GM18498 (cell line): ENCODE measurements at regions not wholly inside any gene's neighbourhood (a gene's known extent, or its start where the extent isn't known, plus 50 kb on each side); places are given as distances from the start of the nearest gene placed in this dataset.
A peak's percentile ranks its signal among the peaks of the same experiment; 100 is the strongest.

Experiments
- ATAC-seq: cut with Tn5 transposase; IDR thresholded peaks from one replicate; pipeline ENCODE4 v1.9.1; 2021; ENCODE audit warnings: mild to moderate bottlenecking, moderate library complexity; ENCODE audit not compliant: unreplicated experiment

- no peak for ATAC-seq
These were observed 199.6 kb upstream of the RGMB start for GRCh38 chr5:98573834-98574320.

- no peak for ATAC-seq
These were observed 197.2 kb upstream of the RGMB start for GRCh38 chr5:98576275-98576674.

GRCh38 chr5:98578438-98578837 lies 195.0 kb upstream of the RGMB start:
- no peak for ATAC-seq

GRCh38 chr5:98581112-98581997 lies 192.1 kb upstream of the RGMB start:
- no peak for ATAC-seq

- ATAC-seq: no peak
These were observed 189.9 kb upstream of the RGMB start for GRCh38 chr5:98583586-98583985.

- ATAC-seq: no peak
These were observed 187.7 kb upstream of the RGMB start for GRCh38 chr5:98585661-98586310.

GRCh38 chr5:98586581-98586980 lies 186.9 kb upstream of the RGMB start:
- ATAC-seq: no peak

- ATAC-seq: no peak
These were observed 186.3 kb upstream of the RGMB start for GRCh38 chr5:98587166-98587565.

GRCh38 chr5:98588215-98588614 lies 185.2 kb upstream of the RGMB start:
- ATAC-seq: no peak

- ATAC-seq: no peak
These were observed 180.0 kb upstream of the RGMB start for GRCh38 chr5:98593418-98593817.

- ATAC-seq: no peak
These were observed 179.4 kb upstream of the RGMB start for GRCh38 chr5:98594098-98594497.

GRCh38 chr5:98599016-98599415 lies 174.4 kb upstream of the RGMB start:
- ATAC-seq: no peak

- ATAC-seq: peak; percentile 46
These were observed 170.8 kb upstream of the RGMB start for GRCh38 chr5:98602534-98603112.

- ATAC-seq: no peak
These were observed 170.0 kb upstream of the RGMB start for GRCh38 chr5:98603456-98603855.

- ATAC-seq: no peak
These were observed 169.2 kb upstream of the RGMB start for GRCh38 chr5:98604301-98604700.

- no peak for ATAC-seq
These were observed 168.6 kb upstream of the RGMB start for GRCh38 chr5:98604721-98605425.

- ATAC-seq: no peak
These were observed 168.0 kb upstream of the RGMB start for GRCh38 chr5:98605426-98605825.

GRCh38 chr5:98606961-98607360 lies 166.5 kb upstream of the RGMB start:
- ATAC-seq: no peak

- ATAC-seq: no peak
These were observed 165.4 kb upstream of the RGMB start for GRCh38 chr5:98608052-98608451.

GRCh38 chr5:98614341-98614740 lies 159.1 kb upstream of the RGMB start:
- ATAC-seq: no peak

GRCh38 chr5:98621821-98622220 lies 151.6 kb upstream of the RGMB start:
- no peak for ATAC-seq
